NCI-H524 (cell line): ENCODE measurements at regions not wholly inside any gene's neighbourhood (a gene's known extent, or its start where the extent isn't known, plus 50 kb on each side); places are given as distances from the start of the nearest gene placed in this dataset.

Experiments
- DNase-seq, 2 experiments: peaks; one replicate each; lab custom pipeline; 2025; lab: John Stamatoyannopoulos, UW

DNA sequence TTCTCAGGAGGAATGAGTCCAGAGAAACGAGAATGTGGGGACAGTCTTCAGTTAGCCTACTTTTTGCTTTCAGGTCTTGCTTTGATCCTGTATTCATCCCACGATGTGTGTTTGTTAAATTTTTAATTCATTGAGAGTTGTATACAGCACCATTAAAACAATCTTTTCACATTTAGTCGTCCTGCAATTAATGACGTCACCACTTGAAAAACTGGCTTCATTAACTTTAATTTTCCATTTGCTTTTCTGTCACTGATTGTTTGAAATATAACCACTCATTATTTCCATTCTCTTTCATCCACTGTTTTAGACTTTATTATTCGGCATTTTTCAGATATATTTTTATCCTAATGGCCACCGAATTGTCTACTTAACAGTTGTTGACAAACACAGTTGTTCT lies 146.9 kb downstream of the TFEC start:
- no peak for DNase-seq

DNA sequence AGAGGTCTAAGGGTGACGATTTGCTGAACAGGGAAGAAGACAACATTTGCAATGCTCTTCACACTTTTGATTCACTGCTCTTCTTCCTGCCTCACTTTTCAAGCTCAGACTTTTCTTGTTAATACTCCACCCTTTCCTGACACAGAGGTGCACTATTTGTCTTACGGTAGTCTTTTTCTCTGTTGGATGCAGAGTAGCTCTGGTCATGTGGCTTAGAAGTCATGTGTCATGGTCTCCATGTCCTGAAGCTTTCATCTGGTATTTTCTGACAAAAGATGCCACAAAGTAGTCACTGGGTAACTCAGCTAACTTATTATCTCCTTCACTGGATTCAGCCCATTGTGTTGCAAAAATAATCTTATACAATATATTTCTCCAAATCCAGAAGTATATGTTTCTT lies 149.1 kb downstream of the TFEC start:
- no peak for DNase-seq

DNA sequence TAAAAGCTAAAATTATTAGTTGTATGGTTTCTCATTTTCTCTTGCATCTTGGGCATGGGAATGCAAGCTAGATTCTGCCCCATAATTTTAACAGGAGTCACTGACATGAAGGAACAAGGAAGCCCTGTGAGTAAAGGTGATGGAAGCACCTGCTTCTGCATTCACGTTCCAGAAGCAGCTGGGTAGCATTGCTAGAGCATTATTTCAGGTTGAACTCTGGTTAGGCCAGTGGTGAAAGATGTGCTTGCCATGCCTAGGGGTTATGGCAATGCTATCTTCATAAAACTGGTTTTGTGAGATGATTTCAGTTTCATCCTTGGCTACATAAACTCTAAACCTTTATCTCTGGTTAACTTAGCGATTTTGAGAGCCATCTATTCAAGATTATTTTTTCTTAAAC lies 151.4 kb downstream of the TFEC start:
- DNase-seq, result no peak

DNA sequence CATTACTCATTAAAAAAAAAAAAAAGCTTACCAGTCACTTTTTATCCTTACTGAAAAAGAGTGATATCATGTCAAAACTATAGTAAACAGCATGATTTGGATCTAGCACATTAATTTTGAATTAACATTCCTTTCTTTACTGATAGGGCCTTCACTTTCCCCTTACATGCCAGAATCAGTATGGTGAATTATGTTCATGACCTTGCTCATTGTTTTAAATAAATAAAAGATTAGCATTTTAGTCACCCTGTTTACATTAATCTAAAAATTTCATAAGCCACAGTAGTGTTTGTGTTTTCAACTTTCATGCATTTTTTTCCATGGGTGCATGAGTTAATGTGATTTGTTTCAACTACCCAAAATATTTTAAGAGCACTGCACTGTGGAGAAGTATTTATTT lies 160.8 kb downstream of the TFEC start:
- no peak for DNase-seq

DNA sequence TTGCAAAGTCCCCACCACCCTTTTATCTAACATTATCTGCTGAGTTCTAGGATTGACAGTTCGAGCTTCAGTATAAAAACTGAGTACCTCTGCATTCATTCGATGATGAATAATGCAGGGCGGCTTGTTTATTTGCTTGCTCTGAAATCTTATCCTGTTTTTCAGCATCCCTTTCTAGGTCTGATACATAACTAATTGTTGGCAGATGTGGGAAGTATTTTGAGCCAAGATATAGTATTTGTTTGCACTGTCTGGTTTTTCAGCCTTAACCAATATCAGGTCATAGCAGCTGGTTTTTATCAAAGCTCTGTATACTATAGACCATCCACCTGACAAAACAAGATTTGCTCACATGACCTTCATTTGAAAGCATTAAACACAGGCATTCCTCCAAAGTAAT lies 161.4 kb downstream of the TFEC start:
- no peak for DNase-seq

DNA sequence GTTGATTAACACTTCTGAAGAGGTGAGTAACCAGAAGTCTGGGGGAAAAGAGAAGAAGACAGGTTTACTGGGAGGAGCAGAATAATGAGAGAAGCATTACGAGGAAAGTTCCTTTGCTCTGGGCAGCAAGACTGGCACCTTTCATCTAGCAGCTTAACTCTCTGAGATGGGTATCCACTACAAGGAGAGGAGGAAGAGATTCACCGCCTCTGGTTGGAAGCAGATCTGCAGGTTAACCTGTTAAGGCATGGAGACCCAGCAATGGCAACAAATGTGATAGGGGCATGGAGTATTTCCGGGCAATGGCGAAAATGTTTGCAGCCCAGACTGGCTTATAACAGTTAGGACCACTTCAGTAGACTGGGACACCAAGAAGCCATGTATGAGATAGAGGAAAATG lies 162.2 kb downstream of the TFEC start:
- no peak for DNase-seq

DNA sequence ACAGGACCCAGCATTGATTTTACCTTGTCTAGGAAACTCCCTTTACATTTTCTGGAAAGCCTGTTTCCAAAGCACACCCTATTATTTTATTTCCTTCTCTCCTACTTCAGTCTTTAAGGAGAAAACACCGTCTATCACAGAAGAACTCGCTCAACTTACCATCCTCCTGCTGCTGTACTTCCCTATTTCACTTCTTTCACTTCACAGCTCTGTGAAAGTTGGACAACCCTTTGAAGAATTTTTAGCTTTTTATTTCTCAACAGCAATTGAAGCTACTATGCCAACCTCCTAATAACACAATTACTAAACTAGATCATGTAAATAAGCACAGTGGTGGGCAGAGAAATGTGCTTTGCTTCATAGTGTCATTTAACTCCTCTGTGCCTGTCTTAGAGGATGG lies 166.5 kb downstream of the TFEC start:
- no peak for DNase-seq

DNA sequence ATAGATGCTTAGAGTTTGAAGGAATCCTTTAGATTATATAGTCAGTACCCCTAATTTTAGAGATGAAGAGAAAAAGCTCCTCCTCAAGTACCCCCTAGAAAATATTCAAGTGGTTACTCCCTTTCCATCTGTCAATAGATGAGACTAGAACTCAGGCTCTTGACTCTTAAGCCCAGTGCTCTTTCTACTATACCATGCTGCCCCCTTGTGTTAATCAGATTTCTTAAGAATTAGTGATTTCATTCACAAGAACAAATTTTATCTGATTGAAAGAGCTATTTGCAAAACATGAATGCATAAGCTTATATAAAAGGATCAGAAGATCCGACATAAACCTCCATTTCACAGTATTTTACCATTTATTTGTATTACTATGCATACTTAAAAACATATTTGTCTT lies 179.3 kb downstream of the TFEC start:
- DNase-seq, result peak; percentile 25 to 80

DNA sequence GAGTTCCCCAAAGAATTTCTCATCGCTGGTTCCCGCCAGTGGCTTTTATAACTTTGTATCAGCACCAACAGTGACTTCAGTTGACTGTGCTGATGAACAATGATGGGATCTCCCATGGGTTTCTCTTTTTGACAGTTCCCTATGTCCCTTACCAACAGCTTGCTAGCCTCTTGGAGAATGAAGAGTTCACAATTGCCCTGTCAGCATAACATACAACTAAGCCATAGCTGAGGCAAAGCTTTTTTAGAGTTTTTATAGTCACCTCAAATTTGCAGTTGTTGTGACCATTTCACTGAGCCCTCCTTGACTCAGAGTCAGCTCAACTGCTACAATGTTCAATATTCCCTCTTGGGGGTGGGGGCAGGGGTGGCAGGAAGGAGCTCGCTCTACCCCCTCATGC lies 179.8 kb downstream of the TFEC start:
- no peak for DNase-seq

DNA sequence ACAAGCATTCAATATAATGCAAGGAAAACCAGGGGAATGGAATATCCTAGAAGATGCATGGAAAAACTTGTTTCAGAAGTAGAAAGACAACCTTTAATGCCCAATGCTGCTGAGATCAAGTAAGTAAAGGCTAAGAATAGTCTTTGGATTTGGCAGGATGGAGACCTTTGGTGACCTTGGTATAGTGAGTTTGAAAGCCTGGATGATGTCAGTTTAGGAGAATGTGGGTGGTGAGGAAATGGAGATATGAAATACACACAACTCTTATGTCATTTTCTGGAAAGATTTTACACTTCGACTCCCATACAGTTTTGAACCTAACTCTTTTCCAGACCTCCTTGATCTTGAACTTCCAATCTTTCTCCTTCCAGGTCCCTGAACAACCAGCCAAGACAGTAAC lies 185.7 kb downstream of the TFEC start:
- no peak for DNase-seq

DNA sequence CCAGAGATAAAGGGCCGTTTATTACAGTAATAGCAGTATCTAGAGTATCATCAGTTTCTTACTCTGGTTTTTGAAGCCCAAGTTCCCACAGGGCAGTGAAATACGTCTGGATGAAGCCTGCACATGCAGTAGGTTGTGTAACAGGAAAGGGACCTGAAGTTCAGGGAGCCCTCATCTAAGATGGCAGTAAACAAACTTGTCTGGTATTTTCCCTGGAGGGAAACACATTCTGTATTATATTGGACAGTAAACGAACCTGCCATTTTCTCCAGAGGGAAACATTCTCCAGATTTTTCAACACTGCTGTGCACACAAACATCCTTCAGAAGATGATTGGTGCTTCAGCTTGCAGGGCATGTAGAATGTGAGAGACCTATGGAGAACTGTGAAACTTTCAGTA lies 189.9 kb downstream of the TFEC start:
- no peak for DNase-seq

DNA sequence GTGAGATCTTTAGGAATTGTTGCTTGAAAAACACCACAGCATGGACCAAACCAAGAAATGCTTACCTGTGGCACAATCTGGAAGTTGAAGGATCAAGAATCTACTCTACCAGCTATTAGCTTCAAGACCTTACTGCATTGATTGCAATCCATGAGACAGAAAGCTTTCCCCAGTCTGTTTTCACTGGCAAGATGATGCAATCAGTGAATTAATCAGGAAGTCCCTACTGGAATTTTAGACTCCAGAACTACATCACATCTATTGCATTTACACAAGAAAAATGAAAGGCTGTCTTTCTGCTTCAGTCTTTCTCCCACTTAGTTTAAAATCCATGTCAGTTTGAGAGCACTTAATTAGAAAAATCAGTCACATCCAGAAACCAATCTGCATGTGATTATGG lies 191.7 kb downstream of the TFEC start:
- no peak for DNase-seq

DNA sequence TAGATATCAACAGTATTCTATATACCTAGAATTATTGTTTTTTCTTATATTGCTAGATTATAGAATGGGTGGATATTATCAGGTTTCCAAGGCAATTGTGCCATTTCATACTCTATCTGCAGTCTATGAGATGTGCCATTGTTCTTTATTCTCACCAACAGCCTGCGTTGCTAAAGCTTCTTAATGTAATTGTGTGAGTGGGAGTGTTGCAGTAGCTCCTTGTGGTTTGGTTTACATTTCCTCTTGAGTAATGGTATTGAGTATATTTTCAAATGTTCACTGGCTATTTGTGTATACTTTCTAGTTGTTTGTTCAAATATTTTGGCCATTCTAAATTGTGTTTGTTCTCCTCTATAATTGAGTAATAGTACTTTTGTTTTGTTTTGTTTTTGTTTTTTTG lies 199.2 kb downstream of the TFEC start:
- DNase-seq, result no peak

DNA sequence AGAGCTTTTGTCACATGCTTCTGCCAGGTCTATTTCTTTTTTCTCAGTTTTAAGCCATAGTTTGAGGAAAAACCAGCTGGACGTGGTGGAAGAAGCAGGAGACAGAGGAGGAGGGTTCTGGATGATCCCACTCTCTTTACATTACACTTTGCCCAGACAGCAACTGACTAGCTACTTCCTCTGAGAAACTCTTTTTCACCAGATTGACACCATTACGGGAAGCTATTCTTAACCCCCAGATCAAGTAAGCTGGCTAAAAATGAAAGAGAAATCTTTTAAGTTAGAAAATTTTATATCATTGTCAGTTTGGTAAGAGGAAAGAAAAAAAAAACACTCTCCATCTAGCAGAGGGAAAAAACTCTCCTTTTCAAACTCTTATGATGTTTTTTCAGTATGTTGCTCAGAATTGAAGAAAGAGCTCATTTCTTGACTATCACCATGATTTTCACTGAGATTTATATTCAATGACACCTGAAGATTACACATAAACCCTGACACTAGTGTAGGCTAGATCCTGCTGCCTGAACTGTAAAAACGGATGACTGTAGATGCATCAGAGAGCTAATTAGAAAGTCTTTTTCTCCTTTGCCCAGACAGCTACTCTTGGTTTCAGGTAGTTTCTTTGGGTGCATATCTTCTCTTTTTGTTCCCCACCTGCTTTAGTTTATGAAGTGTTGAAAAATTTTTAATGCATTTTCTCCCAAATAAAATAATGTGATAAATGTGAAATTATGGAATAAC lies 203.1 kb downstream of the TFEC start:
- no peak for DNase-seq

DNA sequence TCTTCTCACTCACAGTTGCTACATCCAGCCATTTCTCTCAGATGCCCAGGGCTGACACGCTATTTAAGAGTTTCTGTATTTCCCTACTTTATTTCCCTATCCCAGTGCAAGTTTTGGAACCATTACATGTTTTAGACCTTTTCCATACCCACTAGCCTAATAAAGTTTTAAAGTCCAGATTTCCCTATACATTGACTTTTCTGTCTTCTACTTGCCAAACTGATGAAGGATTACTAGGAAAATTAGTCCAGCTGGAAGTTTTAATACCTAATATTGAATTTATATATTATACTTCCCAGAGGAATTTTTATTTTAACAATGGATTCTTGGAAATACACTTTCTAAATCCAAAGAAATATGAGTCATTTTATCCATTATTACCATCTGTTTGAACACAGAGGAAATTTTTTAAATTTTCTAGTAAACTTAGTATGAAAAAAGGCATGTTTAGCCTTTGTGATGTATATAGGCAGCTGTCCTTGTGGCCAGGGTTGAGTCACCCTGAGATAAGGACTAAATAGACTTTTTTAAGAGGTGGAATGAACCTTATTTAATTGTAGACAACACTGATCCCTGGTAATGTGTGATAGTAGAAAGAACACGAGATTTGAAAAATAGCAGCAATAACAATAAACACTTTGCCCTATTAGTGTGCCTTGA lies 205.0 kb downstream of the TFEC start:
- DNase-seq, result no peak

DNA sequence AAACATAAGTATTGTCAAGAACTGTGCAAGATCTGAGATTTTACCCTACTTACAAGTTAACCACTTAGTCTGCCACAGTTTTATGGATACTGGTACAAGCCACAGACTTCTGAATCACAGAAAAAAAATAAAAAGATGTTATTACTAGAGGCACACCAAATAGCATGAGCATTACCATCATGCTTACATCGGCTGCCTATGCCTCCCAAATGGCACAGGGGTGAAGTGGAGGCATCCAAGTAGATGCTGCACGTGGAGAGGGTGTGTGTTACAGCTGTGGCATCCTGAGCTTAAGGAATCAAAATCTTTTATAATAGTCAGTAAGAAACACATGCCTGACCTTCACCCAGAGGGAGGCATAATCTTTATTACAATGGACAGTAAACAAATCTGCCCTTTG lies 207.8 kb downstream of the TFEC start:
- no peak for DNase-seq

DNA sequence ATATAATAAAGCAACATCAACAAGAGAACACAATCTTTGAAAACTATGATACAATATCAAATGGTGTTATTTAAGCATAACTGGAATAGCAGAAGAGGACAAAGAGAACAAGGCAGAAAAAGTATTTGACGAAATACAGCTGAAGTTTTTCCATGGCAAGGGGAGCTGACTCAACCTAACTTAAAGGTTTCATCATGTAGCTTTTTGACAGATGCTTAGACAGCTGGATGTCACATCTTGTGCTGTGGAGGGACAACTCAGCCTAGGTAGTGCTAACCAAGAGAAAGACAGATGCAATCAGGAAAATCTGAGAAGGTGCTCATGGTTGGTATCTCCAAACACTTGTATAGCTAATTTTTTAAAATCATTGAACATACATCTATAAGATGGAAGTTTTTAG lies 208.2 kb downstream of the TFEC start:
- no peak for DNase-seq

DNA sequence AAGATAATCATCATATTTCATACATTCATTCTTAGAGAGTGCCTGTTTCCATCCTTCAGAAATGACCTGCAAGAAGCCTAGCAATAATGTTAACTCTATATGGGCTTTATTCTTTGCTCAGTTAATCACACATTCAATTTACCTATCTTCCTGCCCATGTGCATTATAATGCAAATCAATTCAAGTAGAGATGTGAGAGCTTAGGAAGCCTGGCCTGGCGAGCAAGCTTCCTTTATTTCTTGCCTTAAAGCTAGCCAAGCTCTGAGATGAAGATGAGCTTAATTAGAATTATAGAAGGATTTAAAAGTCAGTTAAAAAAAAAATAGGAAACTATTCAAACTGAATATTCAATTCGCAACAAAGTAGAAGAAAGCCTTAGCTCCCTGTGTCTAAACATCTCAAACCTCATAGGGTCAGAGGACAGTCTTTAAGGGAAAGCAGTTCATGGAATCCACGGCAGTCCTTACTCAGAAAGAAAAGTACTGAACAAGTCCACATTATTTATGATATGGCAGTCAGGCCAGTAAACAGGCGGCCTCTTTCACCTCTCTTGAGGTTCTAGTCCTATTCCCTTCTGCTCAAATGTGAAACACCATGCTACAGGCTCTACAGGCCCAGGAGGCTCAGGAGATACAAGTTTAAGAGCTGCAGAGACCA lies 214.1 kb downstream of the TFEC start:
- no peak for DNase-seq

DNA sequence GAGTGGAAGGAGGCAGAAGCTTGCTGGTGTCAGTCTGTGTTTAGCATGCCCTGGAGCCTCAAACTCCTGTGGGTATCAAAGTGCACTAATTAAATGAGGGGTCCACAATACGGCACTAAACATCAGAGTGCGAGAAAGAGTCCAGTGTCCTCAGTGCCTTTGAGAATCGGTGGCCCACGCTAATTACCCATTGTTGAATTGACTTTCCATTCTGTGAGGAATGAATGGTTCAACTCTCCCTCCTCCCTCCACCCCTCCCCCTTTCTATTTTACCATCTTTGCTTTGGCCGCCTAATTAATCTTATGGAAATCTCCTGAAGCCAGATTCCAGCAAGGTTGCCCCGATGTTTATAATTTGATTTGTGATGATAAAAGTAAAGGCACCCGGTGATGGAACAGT lies 217.8 kb downstream of the TFEC start:
- DNase-seq, result no peak

DNA sequence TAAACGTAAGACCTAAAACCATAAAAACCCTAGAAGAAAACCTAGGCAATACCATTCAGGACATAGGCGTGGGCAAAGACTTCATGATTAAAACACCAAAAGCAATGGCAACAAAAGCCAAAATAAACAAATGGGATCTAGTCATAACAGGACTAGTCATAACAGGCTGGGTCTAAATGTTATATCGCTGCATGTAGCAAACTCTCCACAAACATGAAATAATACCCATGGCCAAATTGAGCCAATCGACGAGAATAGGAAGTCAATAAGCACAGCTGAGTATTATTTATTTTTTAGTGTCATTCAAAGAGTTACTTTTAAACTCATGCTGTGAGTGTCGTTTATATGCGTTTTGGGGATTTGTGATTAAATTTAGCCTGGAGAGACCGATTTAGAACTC lies 225.1 kb downstream of the TFEC start:
- DNase-seq, result no peak

DNA sequence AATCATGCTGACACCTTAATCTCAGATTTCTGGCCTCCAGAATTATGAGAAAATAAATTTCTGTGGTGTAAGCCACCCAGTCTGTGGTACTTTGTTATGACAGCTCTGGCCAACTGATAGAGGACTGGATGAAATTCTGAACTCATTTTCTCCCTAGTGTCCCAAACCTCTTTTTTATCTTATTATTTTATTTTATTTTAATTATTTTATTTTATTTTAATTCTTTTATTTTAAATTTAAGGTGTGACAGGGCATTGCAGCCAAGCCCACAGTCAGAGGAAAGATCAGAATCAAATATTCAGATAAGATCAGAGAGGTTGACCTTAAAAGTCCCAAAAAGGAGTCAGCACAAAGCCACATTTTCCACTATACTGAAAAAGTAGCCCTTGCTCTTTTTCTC lies 228.1 kb downstream of the TFEC start:
- no peak for DNase-seq

DNA sequence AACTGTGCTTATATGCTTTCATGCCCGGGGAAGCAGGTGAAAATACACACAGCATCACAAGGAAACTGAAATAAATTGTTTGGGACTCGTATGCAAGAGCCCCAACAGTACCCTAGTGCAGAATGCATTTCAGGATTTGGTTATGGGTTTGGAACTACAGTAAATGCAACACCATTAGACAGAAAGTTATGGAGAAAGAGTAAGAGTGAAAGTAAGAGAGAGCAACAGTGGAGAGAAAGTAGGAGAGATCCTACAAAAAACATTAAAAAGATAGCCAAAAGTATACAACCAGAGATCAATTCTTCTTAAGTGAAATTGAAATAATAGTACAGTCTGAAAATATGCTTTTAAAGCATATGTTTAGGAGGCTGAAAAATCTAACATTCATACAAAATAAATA lies 231.1 kb downstream of the TFEC start:
- DNase-seq, result no peak

DNA sequence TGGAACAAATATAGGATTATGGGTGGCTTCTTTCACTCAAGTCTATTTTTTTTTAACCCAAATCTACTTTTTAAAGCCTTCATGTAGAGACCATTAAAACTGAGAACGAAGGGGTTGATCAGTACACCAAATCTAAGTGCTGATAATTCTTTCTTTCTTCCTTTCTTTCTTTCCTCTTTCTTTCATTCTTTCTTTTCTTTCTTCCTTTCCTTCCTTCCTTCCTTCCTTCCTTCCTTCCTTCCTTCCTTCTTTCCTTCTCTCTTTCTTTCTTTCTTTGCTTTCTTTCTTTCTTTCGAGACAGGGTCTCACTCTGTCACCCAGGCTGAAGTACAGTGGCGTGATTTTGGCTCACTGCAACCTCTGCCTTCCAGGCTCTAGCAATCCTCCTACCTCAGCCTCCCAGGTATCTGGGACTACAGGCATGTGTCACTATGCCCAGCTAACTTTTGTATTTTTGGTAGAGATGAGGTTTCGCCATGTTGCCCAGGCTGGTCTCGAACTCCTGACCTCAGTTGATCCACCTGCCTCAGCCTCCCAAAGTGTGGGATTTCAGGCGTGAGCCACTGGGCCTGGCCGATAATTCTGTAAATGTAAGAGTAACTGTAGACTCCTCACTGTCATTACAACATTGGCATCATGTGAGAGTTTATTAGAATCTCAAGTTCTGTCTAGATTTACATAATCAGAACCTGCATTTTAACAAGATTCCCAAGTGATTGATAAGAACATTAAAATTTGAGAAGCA lies 236.4 kb downstream of the TFEC start:
- no peak for DNase-seq
